Stomach (tissue), 8 donors: ENCODE measurements at regions not wholly inside any gene's neighbourhood (a gene's known extent, or its start where the extent isn't known, plus 50 kb on each side); places are given as distances from the start of the nearest gene placed in this dataset.

ENCODE experiments used
- DNase-seq, 2 donors: peaks; one replicate each; pipeline versions ENCODE4 v3.0.0 to v3.0.0-alpha.2; 2013 to 2019
- H3K27ac ChIP-seq, 5 donors: fragments of 200-600 bp in 4 of 5; sonication (generic) in 4 of 5; one replicate each; pipeline ENCODE4 v1.5.1; 2013 to 2019; ENCODE audit warnings: mild to moderate bottlenecking in 1 of 5, moderate library complexity in 1 of 5
- H3K27me3 ChIP-seq, 3 donors: fragments of 200-600 bp; sonication (generic); one replicate each; pipeline ENCODE4 v1.5.1; 2017 to 2019; ENCODE audit warnings: mixed run types in 1 of 3
- H3K36me3 ChIP-seq, 4 donors: fragments of 200-600 bp; sonication (generic); 1 replicate in 3 of 4; 2 replicates in 1 of 4; pipeline ENCODE4 v1.5.1; 2016 to 2019
- H3K4me1 ChIP-seq, 4 donors: fragments of 200-600 bp; sonication (generic); one replicate each; pipeline ENCODE4 v1.5.1; 2016 to 2019
- H3K4me3 ChIP-seq, 4 donors: fragments of 200-600 bp; sonication (generic) in 3 of 4; one replicate each; pipeline ENCODE4 v1.5.1; 2016 to 2019; ENCODE audit warnings: mild to moderate bottlenecking in 1 of 4
- H3K9me3 ChIP-seq, 4 donors: fragments of 200-600 bp; sonication (generic); one replicate each; pipeline ENCODE4 v1.5.1; 2016 to 2019
- EP300 ChIP-seq: sonication (generic); formaldehyde crosslinking; IDR thresholded peaks from one replicate; pipeline ENCODE4 v1.6.1; 2017; ENCODE audit warnings: antibody characterized with exemption
- POLR2A ChIP-seq, 4 donors: fragments of 450-650 bp; IDR thresholded peaks; one replicate each; pipeline ENCODE4 v1.6.1; 2016; ENCODE audit warnings: antibody characterized with exemption in 4 of 4, control low read depth in 2 of 4, mild to moderate bottlenecking in 1 of 4, moderate library complexity in 1 of 4
- POLR2AphosphoS5 ChIP-seq, 3 donors: sonication (generic); formaldehyde crosslinking; IDR thresholded peaks; one replicate each; pipeline ENCODE4 v1.6.1; 2016; ENCODE audit warnings: antibody characterized with exemption in 3 of 3
- WGBS, 5 donors: extraction: QIAGEN DNeasy Blood & Tissue Kit in 3 of 5; methylation state at CpG; one replicate each; pipeline versions ENCODE4 v1.1.5 to v1.1.7; 2013 to 2018; 5-methylcytosine and 5-hydroxymethylcytosine counted together
- intact Hi-C: fragments of 100-400 bp; cut with DNase I; formaldehyde crosslinking; loops from one replicate; pipeline ENCODE4 v1.15.1; 2023; ENCODE audit warnings: low total_unique reads
- TF ChIP-seq, protein P1 (sequence below), 7 experiments: fragments of 450-650 bp in 4 of 7; fragments of 200-600 bp in 3 of 7; sonication (generic) in 3 of 7; IDR thresholded peaks; one replicate each; pipeline ENCODE4 v1.5.1; 2016 to 2019; ENCODE audit warnings: antibody characterized with exemption in 7 of 7, control low read depth in 2 of 7, mild to moderate bottlenecking in 1 of 7
- donor health status: healthy with polysubstance abuse.
- donor health status: Bipolar disorder and iron deficiency.
- donor health status: healthy.

DNA sequence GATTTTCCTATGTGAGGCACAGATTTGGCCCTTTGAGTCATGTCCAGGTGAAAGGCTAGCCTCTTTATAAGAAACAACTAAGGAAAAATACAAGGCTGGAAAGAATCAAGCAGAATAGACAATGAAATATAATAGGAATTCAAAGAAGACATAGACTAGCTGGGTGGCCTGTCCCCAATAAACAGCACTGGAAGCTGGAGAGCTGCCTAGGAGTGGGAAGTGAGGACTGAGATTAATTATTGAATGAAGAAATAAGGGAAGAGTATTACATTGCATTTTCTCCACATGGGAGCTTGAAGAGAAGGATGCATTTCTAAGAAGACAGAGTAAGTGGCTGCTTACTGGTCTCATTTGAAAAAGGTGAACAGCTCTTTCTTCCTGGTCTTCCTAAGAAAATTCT, 100.0 kb downstream of the CCDC34 start:
- H3K4me3 ChIP-seq, result no peak overlapping the region
- TF ChIP-seq, protein P1, sequence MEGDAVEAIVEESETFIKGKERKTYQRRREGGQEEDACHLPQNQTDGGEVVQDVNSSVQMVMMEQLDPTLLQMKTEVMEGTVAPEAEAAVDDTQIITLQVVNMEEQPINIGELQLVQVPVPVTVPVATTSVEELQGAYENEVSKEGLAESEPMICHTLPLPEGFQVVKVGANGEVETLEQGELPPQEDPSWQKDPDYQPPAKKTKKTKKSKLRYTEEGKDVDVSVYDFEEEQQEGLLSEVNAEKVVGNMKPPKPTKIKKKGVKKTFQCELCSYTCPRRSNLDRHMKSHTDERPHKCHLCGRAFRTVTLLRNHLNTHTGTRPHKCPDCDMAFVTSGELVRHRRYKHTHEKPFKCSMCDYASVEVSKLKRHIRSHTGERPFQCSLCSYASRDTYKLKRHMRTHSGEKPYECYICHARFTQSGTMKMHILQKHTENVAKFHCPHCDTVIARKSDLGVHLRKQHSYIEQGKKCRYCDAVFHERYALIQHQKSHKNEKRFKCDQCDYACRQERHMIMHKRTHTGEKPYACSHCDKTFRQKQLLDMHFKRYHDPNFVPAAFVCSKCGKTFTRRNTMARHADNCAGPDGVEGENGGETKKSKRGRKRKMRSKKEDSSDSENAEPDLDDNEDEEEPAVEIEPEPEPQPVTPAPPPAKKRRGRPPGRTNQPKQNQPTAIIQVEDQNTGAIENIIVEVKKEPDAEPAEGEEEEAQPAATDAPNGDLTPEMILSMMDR (IDR thresholded peaks at IDR 0.05), result no peak
- TF ChIP-seq POLR2AphosphoS5 (IDR thresholded peaks at IDR 0.05) (no peak), POLR2A (IDR thresholded peaks at IDR 0.05) (no peak), EP300 (no peak)
- no peak overlapping the region for H3K27ac ChIP-seq
- H3K36me3 ChIP-seq, result no peaks in the 10 kb centered on the region
- H3K4me1 ChIP-seq, result no peaks in the 10 kb centered on the region
- no peaks in the 10 kb centered on the region for H3K9me3 ChIP-seq
- intact Hi-C loops, result no loop called here
- peak in 1 of 2 donors; percentile 38 for DNase-seq
- no peaks in the 10 kb centered on the region for H3K27me3 ChIP-seq

DNA sequence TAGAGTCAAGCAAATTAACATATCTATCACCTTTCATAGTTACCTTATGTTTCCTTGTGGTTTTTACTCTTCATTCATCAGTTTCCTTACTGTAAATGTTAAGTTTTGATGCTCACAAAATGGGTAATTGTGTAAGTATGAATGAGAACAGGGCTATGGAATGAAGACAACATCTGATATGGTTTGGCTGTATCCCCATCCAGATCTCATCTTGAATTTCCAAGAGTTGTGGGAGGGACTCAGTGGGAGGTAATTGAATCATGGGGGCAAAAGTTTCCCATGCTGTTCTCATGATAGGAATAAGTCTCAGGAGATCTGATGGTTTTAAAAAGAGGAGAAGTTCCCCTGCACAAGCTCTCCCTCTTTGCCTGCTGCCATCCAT, 107.6 kb downstream of the CCDC34 start:
- TF ChIP-seq EP300, result no peak
- TF ChIP-seq, protein P1 (IDR thresholded peaks at IDR 0.05), result no peak
- TF ChIP-seq POLR2A (IDR thresholded peaks at IDR 0.05), result no peak
- TF ChIP-seq POLR2AphosphoS5 (IDR thresholded peaks at IDR 0.05), result no peak
- intact Hi-C loops, result no loop called here
- H3K9me3 ChIP-seq, result no peaks in the 10 kb centered on the region
- H3K4me1 ChIP-seq, result no peaks in the 10 kb centered on the region
- no peak for DNase-seq
- no peaks in the 10 kb centered on the region for H3K36me3 ChIP-seq
- no peak overlapping the region for H3K4me3 ChIP-seq
- H3K27me3 ChIP-seq, result no peaks in the 10 kb centered on the region
- no peak overlapping the region for H3K27ac ChIP-seq

DNA sequence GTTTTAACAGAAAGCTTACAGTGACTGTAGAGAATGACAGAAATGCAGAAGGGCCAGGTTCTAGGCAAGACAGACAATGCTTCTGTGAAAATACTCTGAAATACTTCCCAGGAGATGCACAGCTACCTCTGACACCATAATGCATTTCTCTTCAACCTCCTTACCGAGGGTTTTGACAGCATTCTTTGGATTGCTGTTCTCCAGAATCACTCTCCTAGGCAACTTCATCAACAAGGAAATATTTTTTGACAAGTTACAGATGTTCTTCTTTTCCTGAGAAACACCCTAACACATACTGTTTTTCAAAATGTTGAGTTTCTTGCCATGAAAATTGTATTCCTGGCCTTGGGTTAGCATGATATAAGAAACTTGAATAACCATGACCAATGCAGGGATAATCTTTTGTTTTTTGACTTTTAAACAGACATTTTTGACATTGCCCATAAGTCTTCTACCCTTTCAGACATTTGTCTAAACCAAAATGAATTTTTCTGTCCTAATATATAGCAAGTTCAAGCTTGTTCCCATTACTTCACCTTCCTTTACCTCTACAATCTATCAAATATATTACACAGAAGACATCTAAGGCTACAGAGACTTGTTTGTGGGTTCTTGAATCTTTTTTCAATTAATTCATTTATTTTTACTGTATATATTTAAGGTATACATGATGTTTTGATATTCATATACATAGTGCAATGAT, 108.1 kb downstream of the CCDC34 start:
- TF ChIP-seq, protein P1 (IDR thresholded peaks at IDR 0.05), result no peak
- TF ChIP-seq POLR2A (IDR thresholded peaks at IDR 0.05) (no peak), POLR2AphosphoS5 (IDR thresholded peaks at IDR 0.05) (no peak), EP300 (no peak)

DNA sequence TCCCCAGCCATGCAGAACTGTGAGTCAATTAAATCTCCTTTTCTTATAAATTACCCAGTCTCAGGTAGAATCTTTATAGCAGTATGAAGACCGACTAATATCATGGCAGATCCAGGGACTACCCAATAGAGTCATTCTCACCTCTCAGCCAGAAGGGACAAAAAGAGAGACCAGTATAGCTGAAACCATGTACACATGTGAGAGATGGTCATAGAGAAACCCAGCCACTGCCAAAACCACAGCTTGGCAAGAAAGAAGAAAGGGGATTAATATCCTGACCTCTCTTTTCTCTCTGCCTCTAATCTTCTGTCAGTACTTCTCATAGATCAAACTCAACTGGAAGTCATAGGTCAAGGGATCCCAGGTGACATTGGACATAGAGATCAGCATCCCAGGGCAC, 109.8 kb downstream of the CCDC34 start:
- WGBS, 5 donors, result 82 to 94% (median 89%) methylated on average over 1 of the region's 1 CpG
- intact Hi-C loops, result no loop called here

More for the DNA sequence above, 108.1 kb downstream of the CCDC34 start:
- Histone ChIP-seq H3K4me1 (no peaks in the 10 kb centered on the region), H3K27me3 (no peaks in the 10 kb centered on the region), H3K4me3 (no peak overlapping the region), H3K27ac (no peak overlapping the region), H3K36me3 (no peaks in the 10 kb centered on the region), H3K9me3 (no peaks in the 10 kb centered on the region)
- WGBS, 5 donors, result 36 to 76% (median 64%) methylated on average over 1 of the region's 1 CpG
- intact Hi-C loops, result no loop called here
- DNase-seq, result peak in 1 of 2 donors; percentile 46

More for the DNA sequence above, 109.8 kb downstream of the CCDC34 start:
- no peak overlapping the region for H3K4me3 ChIP-seq
- TF ChIP-seq, protein P1 (IDR thresholded peaks at IDR 0.05), result no peak
- no peak for TF ChIP-seq POLR2A (IDR thresholded peaks at IDR 0.05)
- no peak for TF ChIP-seq POLR2AphosphoS5 (IDR thresholded peaks at IDR 0.05)
- no peak for TF ChIP-seq EP300
- H3K36me3 ChIP-seq, result no peaks in the 10 kb centered on the region
- H3K27me3 ChIP-seq, result no peaks in the 10 kb centered on the region
- DNase-seq, result no peak
- no peak overlapping the region for H3K27ac ChIP-seq
- H3K9me3 ChIP-seq, result no peaks in the 10 kb centered on the region
- H3K4me1 ChIP-seq, result no peaks in the 10 kb centered on the region
